NT2/D1 (cell line): ENCODE measurements at regions not wholly inside any gene's neighbourhood (a gene's known extent, or its start where the extent isn't known, plus 50 kb on each side); places are given as distances from the start of the nearest gene placed in this dataset.

Experiments used
- SUZ12 ChIP-seq: IDR thresholded peaks from 2 replicates; pipeline ENCODE4 v1.6.1; 2011; ENCODE audit not compliant: insufficient read length, insufficient read depth; ENCODE audit errors: extremely low read depth
- YY1 ChIP-seq: IDR thresholded peaks from 2 replicates; pipeline ENCODE4 v1.6.1; 2011; ENCODE audit not compliant: insufficient read length, insufficient read depth
- ZNF274 ChIP-seq: IDR thresholded peaks from 2 replicates; pipeline ENCODE4 v1.6.1; 2011; ENCODE audit warnings: mild to moderate bottlenecking, low read depth, low read length

- TF ChIP-seq YY1 (no peak), ZNF274 (no peak), SUZ12 (no peak)
These were observed 49.9 kb upstream of the SLC6A11 start for GRCh38 chr3:10766049-10766705.
